Transverse colon (tissue), 4 donors: ENCODE measurements at regions not wholly inside any gene's neighbourhood (a gene's known extent, or its start where the extent isn't known, plus 50 kb on each side); places are given as distances from the start of the nearest gene placed in this dataset.
"Not testable (repeated sequence)": the region's sequence is repeated elsewhere in the genome, so short reads cannot be mapped to it uniquely, and the experiment has no call there.

Experiments
- DNase-seq: peaks from one replicate; pipeline ENCODE4 v3.0.0-alpha.2; 2019
- H3K27ac ChIP-seq, 4 donors: fragments of 200-600 bp; sonication (generic); 2 replicates each; pipeline ENCODE4 v1.5.1; 2016 to 2018; ENCODE audit warnings: inconsistent platforms in 4 of 4
- H3K27me3 ChIP-seq: fragments of 200-600 bp; sonication (generic); 2 replicates; pipeline ENCODE4 v1.5.1; 2017; ENCODE audit warnings: inconsistent platforms
- H3K36me3 ChIP-seq, 4 donors: fragments of 200-600 bp; sonication (generic); 2 replicates each; pipeline ENCODE4 v1.5.1; 2017 to 2019; ENCODE audit warnings: inconsistent platforms in 4 of 4
- H3K4me1 ChIP-seq, 4 donors: fragments of 200-600 bp; sonication (generic); 2 replicates each; pipeline ENCODE4 v1.5.1; 2017 to 2020; ENCODE audit warnings: inconsistent platforms in 4 of 4
- H3K4me3 ChIP-seq, 4 donors: fragments of 200-600 bp; sonication (generic); 1 replicate in 1 of 4; 2 replicates in 3 of 4; pipeline versions ENCODE4 v1.5.1 to v1.6.1; 2017 to 2019; ENCODE audit warnings: inconsistent platforms in 4 of 4
- H3K9me3 ChIP-seq, 2 donors: fragments of 200-600 bp; sonication (generic); 2 replicates each; pipeline ENCODE4 v1.5.1; 2017 to 2019; ENCODE audit warnings: inconsistent platforms in 2 of 2
- CTCF ChIP-seq, 5 experiments: fragments of 200-600 bp in 3 of 5; fragments of 450-650 bp in 2 of 5; sonication (generic) in 3 of 5; IDR thresholded peaks; 1 replicate in 2 of 5; 2 replicates in 3 of 5; pipeline ENCODE4 v1.5.1; 2016 to 2017; ENCODE audit warnings: antibody characterized with exemption in 5 of 5, inconsistent platforms in 3 of 5, mild to moderate bottlenecking in 2 of 5, moderate library complexity in 1 of 5
- EP300 ChIP-seq: sonication (generic); formaldehyde crosslinking; IDR thresholded peaks from one replicate; pipeline ENCODE4 v1.6.1; 2017; ENCODE audit warnings: antibody characterized with exemption, low read depth
- POLR2A ChIP-seq: fragments of 450-650 bp; IDR thresholded peaks from one replicate; pipeline ENCODE4 v1.6.1; 2016; ENCODE audit warnings: antibody characterized with exemption, mild to moderate bottlenecking, moderate library complexity
- POLR2AphosphoS5 ChIP-seq, 3 donors: sonication (generic); formaldehyde crosslinking; IDR thresholded peaks; one replicate each; pipeline ENCODE4 v1.6.1; 2016; ENCODE audit warnings: antibody characterized with exemption in 3 of 3
- WGBS, 2 donors: methylation state at CpG; one replicate each; pipeline ENCODE4 v1.1.5; 2018; ENCODE audit warnings: low coverage in 1 of 2; 5-methylcytosine and 5-hydroxymethylcytosine counted together
- in situ Hi-C, 4 donors: fragments of 200-750 bp; cut with MboI; loops; one replicate each; pipeline versions ENCODE4 v1.15.0 to v1.15.1; 2017; ENCODE audit warnings: low sequenced_read_pairs in 3 of 4, low pct_ligation_motif_present in 1 of 4, low pct_unique_long_range_greater_than_20kb in 1 of 4
- intact Hi-C: fragments of 100-400 bp; cut with DNase I; formaldehyde crosslinking; loops from one replicate; pipeline ENCODE4 v1.15.1; 2023; ENCODE audit warnings: low total_unique reads

- no peak for DNase-seq
- 64 to 94% methylated on average over 4 to 9 of the region's 9 CpGs for WGBS, 2 donors
- intact Hi-C loops (no loop called here), in situ Hi-C loops (no loop called here)
- H3K36me3 ChIP-seq: no peaks in the 10 kb centered on the region
- no peaks in the 10 kb centered on the region for H3K9me3 ChIP-seq
- TF ChIP-seq POLR2AphosphoS5 (IDR thresholded peaks at IDR 0.05): no peak
- no peak for TF ChIP-seq POLR2A
- TF ChIP-seq CTCF (IDR thresholded peaks at IDR 0.05): no peak
- TF ChIP-seq EP300: no peak
- H3K27me3 ChIP-seq: no peaks in the 10 kb centered on the region
- H3K27ac ChIP-seq: peak overlapping the region; percentile 77 to 83 (median 81)
- H3K4me1 ChIP-seq: peaks cover 26 to 60% (median 44%) of the 10 kb centered on the region in 4 donors
- H3K4me3 ChIP-seq: no peak overlapping the region
Observed at GRCh38 chr11:8772571-8773519, 90.3 kb downstream of the RPL27A start.

GRCh38 chr11:8773916-8774539, 91.4 kb downstream of the RPL27A start:
- H3K9me3 ChIP-seq: no peaks in the 10 kb centered on the region
- H3K4me1 ChIP-seq: peaks cover 29 to 59% (median 49%) of the 10 kb centered on the region in 4 donors
- DNase-seq: no peak
- in situ Hi-C loops: no loop called here
- no peaks in the 10 kb centered on the region for H3K36me3 ChIP-seq
- TF ChIP-seq POLR2A (no peak), CTCF (IDR thresholded peaks at IDR 0.05) (no peak), EP300 (no peak), POLR2AphosphoS5 (IDR thresholded peaks at IDR 0.05) (no peak)
- H3K4me3 ChIP-seq: no peak overlapping the region
- peak overlapping the region; percentile 77 to 83 (median 81) for H3K27ac ChIP-seq
- intact Hi-C loops: no loop called here
- WGBS, 2 donors: 17 to 37% methylated on average over 1 to 5 of the region's 5 CpGs
- no peaks in the 10 kb centered on the region for H3K27me3 ChIP-seq

GRCh38 chr11:8774916-8775315, 92.3 kb downstream of the RPL27A start:
- H3K4me3 ChIP-seq, H3K36me3 ChIP-seq, H3K9me3 ChIP-seq, intact Hi-C loops, H3K27me3 ChIP-seq, DNase-seq, in situ Hi-C loops: not testable (repeated sequence)
- Histone ChIP-seq H3K27ac (peak overlapping the region; percentile 77 to 83 (median 81)), H3K4me1 (peaks cover 32 to 68% (median 58%) of the 10 kb centered on the region in 4 donors)
- WGBS, 2 donors: 85 to 88% methylated on average over 8 of the region's 8 CpGs

GRCh38 chr11:8775332-8775731, 92.7 kb downstream of the RPL27A start:
- 17 to 62% methylated on average over 3 to 4 of the region's 4 CpGs for WGBS, 2 donors
- in situ Hi-C loops (no loop called here), intact Hi-C loops (no loop called here)
- H3K27me3 ChIP-seq: no peaks in the 10 kb centered on the region
- no peak for TF ChIP-seq CTCF (IDR thresholded peaks at IDR 0.05)
- no peak for TF ChIP-seq EP300
- no peak for TF ChIP-seq POLR2A
- TF ChIP-seq POLR2AphosphoS5 (IDR thresholded peaks at IDR 0.05): no peak
- no peaks in the 10 kb centered on the region for H3K36me3 ChIP-seq
- no peaks in the 10 kb centered on the region for H3K9me3 ChIP-seq
- DNase-seq: no peak
- H3K4me3 ChIP-seq: no peak overlapping the region
- peak overlapping the region; percentile 77 to 83 (median 81) for H3K27ac ChIP-seq
- H3K4me1 ChIP-seq: peaks cover 32 to 72% (median 58%) of the 10 kb centered on the region in 4 donors
